ENCODE measurements at regions not wholly inside any gene's neighbourhood (a gene's known extent, or its start where the extent isn't known, plus 50 kb on each side); places are given as distances from the start of the nearest gene placed in this dataset.

DNA sequence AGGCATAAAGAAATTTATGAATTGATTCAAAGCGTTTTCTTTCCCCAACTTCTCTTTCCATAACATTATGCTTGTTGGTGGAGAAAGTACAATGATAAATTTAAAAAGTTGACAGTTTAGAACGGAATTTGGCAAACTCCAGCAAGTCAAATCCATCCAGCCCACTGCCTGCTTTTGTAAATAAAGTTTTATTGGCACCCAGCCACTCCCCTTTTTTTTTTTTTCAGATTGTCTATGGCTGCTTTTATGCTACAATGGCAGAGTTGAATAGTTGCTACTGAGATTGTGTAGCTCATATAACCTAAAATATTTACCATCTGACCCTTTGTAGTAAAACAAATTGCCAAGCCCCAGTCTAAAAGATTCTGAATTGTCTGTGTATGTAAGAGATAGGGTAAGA, 112.8 kb upstream of the RBMS3 start:
- TF ChIP-seq CTCF (IDR thresholded peaks at IDR 0.05; ENCODE audit: borderline replicate concordance, control extremely low read depth, extremely low read depth, insufficient read depth, missing control alignments), result no peak
- no peak for DNase-seq (ENCODE audit: low spot score)
- in situ Hi-C loops (cut with MboI; ENCODE audit: low sequenced_read_pairs, unreplicated experiment), result no loop called here

- in situ Hi-C loops (cut with MboI; ENCODE audit: low sequenced_read_pairs, unreplicated experiment), result no loop called here
- no peak for TF ChIP-seq CTCF (IDR thresholded peaks at IDR 0.05; ENCODE audit: borderline replicate concordance, control extremely low read depth, extremely low read depth, insufficient read depth, missing control alignments)
- no peak for DNase-seq (ENCODE audit: low spot score)
These were observed 112.2 kb upstream of the RBMS3 start for GRCh38 chr3:29168696-29169095.

GRCh38 chr3:29169451-29169850, 111.4 kb upstream of the RBMS3 start:
- no peak for DNase-seq (ENCODE audit: low spot score)
- in situ Hi-C loops (cut with MboI; ENCODE audit: low sequenced_read_pairs, unreplicated experiment), result no loop called here
- no peak for TF ChIP-seq CTCF (IDR thresholded peaks at IDR 0.05; ENCODE audit: borderline replicate concordance, control extremely low read depth, extremely low read depth, insufficient read depth, missing control alignments)

DNA sequence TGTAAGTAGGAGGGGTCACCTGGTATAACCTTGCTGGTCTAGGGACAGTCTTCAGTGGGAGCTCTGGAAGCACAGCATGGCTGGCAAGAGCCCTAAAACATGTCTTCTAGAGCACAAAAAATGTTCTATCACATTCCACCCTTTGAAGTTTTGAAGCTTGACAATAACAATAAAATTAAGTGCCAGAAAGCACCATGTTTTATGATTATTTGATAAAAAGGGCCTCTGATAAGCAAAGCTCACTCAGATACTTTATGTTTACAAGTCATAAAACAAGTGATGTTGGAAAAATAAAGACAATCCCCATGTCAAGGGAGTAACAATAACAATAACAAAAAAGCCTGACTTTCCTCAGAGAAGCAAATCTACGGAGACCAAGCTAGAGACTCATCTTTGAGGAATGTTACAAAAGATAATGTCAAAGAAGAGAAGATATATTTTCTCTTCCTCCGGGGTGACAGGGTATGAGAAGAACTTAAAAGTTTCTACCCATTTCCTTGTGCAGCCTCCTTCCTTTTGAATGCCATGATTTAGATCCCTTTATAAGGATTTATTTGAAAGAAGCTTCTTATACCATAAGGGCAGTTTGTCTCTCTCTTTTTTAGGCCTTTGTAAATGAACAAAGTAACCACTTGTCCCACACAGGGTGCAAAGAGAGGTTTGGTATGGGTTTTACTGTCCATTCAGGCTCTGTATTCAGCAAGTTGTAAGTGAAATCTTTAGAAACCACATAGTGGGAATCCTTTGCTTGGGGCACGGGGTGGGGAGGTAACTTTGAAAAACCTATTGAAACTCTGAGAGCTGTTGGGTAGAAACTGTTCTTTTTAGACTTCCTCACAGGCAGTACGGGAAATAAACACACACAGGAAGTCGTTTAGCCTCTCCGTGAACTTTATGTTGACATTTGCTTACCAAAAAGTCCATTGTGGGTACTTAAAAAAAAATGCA, 109.6 kb upstream of the RBMS3 start:
- no peak for DNase-seq (ENCODE audit: low spot score)
- in situ Hi-C loops (cut with MboI; ENCODE audit: low sequenced_read_pairs, unreplicated experiment), result no loop called here
- no peak for TF ChIP-seq CTCF (IDR thresholded peaks at IDR 0.05; ENCODE audit: borderline replicate concordance, control extremely low read depth, extremely low read depth, insufficient read depth, missing control alignments)

- no peak for TF ChIP-seq CTCF (IDR thresholded peaks at IDR 0.05; ENCODE audit: borderline replicate concordance, control extremely low read depth, extremely low read depth, insufficient read depth, missing control alignments)
- in situ Hi-C loops (cut with MboI; ENCODE audit: low sequenced_read_pairs, unreplicated experiment), result no loop called here
- DNase-seq (ENCODE audit: low spot score), result no peak
These were observed 104.4 kb upstream of the RBMS3 start for GRCh38 chr3:29176501-29176900.

GRCh38 chr3:29178809-29179793, 101.8 kb upstream of the RBMS3 start:
- DNase-seq (ENCODE audit: low spot score), result no peak
- in situ Hi-C loops (cut with MboI; ENCODE audit: low sequenced_read_pairs, unreplicated experiment), result no loop called here
- TF ChIP-seq CTCF (IDR thresholded peaks at IDR 0.05; ENCODE audit: borderline replicate concordance, control extremely low read depth, extremely low read depth, insufficient read depth, missing control alignments), result no peak
